OCI-LY1 (cell line): ENCODE measurements at regions not wholly inside any gene's neighbourhood (a gene's known extent, or its start where the extent isn't known, plus 50 kb on each side); places are given as distances from the start of the nearest gene placed in this dataset.

Experiments
- CTCF ChIP-seq: fragments of 200-600 bp; sonication (generic), shearing (Covaris generic); IDR thresholded peaks from 2 replicates; pipeline ENCODE4 v1.5.1; 2017; ENCODE audit warnings: mild to moderate bottlenecking, antibody characterized with exemption, low read length, moderate library complexity, mixed read lengths
- EZH2 ChIP-seq: fragments of 200-600 bp; sonication (generic), shearing (Covaris generic); IDR thresholded peaks from 2 replicates; pipeline ENCODE4 v1.8.0; 2017; ENCODE audit warnings: borderline replicate concordance, mixed run types, mild to moderate bottlenecking, antibody characterized with exemption, low read length, moderate library complexity, mixed read lengths

DNA sequence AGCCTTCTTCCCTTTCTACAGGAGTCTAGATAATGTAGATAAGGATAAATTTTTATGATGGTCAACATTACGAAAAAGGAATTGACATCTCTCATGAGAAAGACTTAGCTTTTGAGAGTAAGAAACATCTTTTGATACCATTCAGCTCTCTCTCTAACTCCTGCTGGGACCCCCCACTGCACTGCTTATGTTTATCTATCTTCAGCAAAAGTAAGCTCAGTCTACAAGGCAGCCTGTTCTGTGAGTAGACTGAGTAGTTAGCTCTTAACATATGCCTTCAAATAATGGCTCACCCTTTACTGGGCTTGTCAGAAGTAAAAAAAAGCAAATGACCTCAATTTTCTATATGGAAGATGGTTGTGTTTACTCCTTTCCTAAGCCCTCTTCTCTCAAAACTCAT, 372.2 kb upstream of the CDH11 start:
- TF ChIP-seq CTCF, result no peak
- TF ChIP-seq EZH2, result no peak
